ENCODE measurements at regions not wholly inside any gene's neighbourhood (a gene's known extent, or its start where the extent isn't known, plus 50 kb on each side); places are given as distances from the start of the nearest gene placed in this dataset.

DNA sequence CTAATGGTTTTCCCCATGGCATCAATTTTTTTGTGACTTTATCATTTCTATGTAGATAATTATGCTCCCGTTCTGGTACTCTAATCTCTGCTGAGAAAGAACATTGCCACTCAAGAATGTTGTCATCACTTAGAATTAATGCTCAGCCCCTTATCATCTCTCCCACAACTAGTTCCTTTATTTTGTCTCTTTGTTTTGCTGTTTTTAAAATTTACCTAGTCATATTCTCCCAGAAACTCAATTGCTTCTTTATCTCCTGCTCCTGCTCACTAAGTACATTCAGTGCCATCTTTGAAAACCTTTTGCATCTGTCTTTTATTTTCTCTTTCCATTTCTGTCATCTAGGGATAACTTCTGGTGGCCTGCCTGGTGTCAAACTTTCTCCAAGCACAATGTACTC lies 324.9 kb upstream of the MTPN start:
- Histone ChIP-seq H3K27me3 (ENCODE audit: insufficient read depth, low read length) (no peaks in the 10 kb centered on the region), H3K56ac (ENCODE audit: insufficient read length, low read depth, low read length) (no peak overlapping the region), H3K4me2 (ENCODE audit: insufficient read depth, insufficient read length, low read length) (no peak overlapping the region), H3K9ac (ENCODE audit: extremely low read depth, insufficient read length, low read length) (no peak overlapping the region), H3K18ac (ENCODE audit: insufficient read length, low read depth, low read length) (no peak overlapping the region), H3K4ac (ENCODE audit: low read depth, low read length) (no peak overlapping the region), H3T11ph (ENCODE audit: low read length) (no peak overlapping the region), H2BK15ac (ENCODE audit: low read depth, low read length) (no peak overlapping the region), H2AK5ac (ENCODE audit: insufficient read length, low read length) (no peak overlapping the region), H3K4me1 (ENCODE audit: insufficient read depth, low read length) (no peaks in the 10 kb centered on the region), H3K23me2 (ENCODE audit: insufficient read length, low read depth, low read length, poor library complexity, severe bottlenecking) (no peaks in the 10 kb centered on the region), H2AFZ (ENCODE audit: low read length) (no peak overlapping the region), H3K79me2 (ENCODE audit: insufficient read depth, low read length) (no peaks in the 10 kb centered on the region), H3K9me3 (ENCODE audit: control insufficient read depth, low read depth, low read length) (no peaks in the 10 kb centered on the region), H2BK12ac (ENCODE audit: insufficient read length, low read depth, low read length) (no peak overlapping the region), H3K79me1 (ENCODE audit: insufficient read depth, low read depth, low read length, poor library complexity, severe bottlenecking) (no peaks in the 10 kb centered on the region), H4K91ac (ENCODE audit: insufficient read length, low read depth, low read length) (no peak overlapping the region), H4K5ac (ENCODE audit: insufficient read length, low read depth, low read length) (no peak overlapping the region), H3K14ac (ENCODE audit: insufficient read depth, low read length) (no peak overlapping the region), H3K27ac (ENCODE audit: insufficient read length, low read depth, low read length) (no peak overlapping the region), H2BK120ac (ENCODE audit: low read depth, low read length, poor library complexity, severe bottlenecking) (no peak overlapping the region), H2BK20ac (ENCODE audit: low read depth, low read length, poor library complexity, severe bottlenecking) (no peak overlapping the region), H4K20me1 (ENCODE audit: control insufficient read depth, insufficient read depth, insufficient read length) (no peaks in the 10 kb centered on the region), H4K8ac (replicated peaks; ENCODE audit: insufficient read length, low read depth, low read length) (no peak overlapping the region), H3K23ac (ENCODE audit: insufficient read length, low read depth, low read length) (no peak overlapping the region), H2BK5ac (ENCODE audit: insufficient read length, low read length) (no peak overlapping the region)
- no peaks in the 10 kb centered on the region; a peak in 1 of 5 replicates for H3K9me3 Mint-ChIP-seq
- WGBS (ENCODE audit: extremely low coverage, insufficient read length, low lambda C conversion rate), result no CpG with 5 or more reads among the region's 1 CpG
- DNase-seq, result no peak
- H3K27me3 Mint-ChIP-seq (ENCODE audit: low read depth), result no peaks in the 10 kb centered on the region
- TF ChIP-seq, protein P1, sequence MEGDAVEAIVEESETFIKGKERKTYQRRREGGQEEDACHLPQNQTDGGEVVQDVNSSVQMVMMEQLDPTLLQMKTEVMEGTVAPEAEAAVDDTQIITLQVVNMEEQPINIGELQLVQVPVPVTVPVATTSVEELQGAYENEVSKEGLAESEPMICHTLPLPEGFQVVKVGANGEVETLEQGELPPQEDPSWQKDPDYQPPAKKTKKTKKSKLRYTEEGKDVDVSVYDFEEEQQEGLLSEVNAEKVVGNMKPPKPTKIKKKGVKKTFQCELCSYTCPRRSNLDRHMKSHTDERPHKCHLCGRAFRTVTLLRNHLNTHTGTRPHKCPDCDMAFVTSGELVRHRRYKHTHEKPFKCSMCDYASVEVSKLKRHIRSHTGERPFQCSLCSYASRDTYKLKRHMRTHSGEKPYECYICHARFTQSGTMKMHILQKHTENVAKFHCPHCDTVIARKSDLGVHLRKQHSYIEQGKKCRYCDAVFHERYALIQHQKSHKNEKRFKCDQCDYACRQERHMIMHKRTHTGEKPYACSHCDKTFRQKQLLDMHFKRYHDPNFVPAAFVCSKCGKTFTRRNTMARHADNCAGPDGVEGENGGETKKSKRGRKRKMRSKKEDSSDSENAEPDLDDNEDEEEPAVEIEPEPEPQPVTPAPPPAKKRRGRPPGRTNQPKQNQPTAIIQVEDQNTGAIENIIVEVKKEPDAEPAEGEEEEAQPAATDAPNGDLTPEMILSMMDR (conservative IDR thresholded peaks at IDR 0.05), result no peak
- H3K27ac Mint-ChIP-seq, result no peak overlapping the region
- H3K4me3 Mint-ChIP-seq, result no peak overlapping the region
- no peaks in the 10 kb centered on the region for H3K36me3 Mint-ChIP-seq (ENCODE audit: insufficient read depth in 1 of 3, low read depth in 3 of 3)
- no peaks in the 10 kb centered on the region for H3K4me1 Mint-ChIP-seq
